GM23338 (cell line): ENCODE measurements at regions not wholly inside any gene's neighbourhood (a gene's known extent, or its start where the extent isn't known, plus 50 kb on each side); places are given as distances from the start of the nearest gene placed in this dataset.

ENCODE experiments used
- ATAC-seq: fragments of 200-7000 bp; cut with Tn5 transposase; 3 replicates; pipeline ENCODE4 v1.9.1; 2020
- DNase-seq: peaks from one replicate; pipeline ENCODE4 v3.0.0-alpha.2; 2015; ENCODE audit warnings: low spot score
- H2AFZ ChIP-seq: fragments of 200-600 bp; sonication (generic); 2 replicates; pipeline ENCODE4 v1.8.0; 2016; ENCODE audit warnings: antibody characterized with exemption, mild to moderate bottlenecking, moderate library complexity
- H3F3A ChIP-seq: fragments of 200-600 bp; sonication (generic); replicated peaks from 2 replicates; pipeline ENCODE4 v1.8.0; 2017; ENCODE audit warnings: antibody characterized with exemption, mixed run types, low read depth
- H3K27ac ChIP-seq: fragments of 200-600 bp; sonication (generic); 2 replicates; pipeline ENCODE4 v1.6.1; 2016; ENCODE audit warnings: low read depth
- H3K27me3 ChIP-seq: fragments of 200-600 bp; sonication (generic); 2 replicates; pipeline ENCODE4 v1.8.0; 2016; ENCODE audit warnings: mild to moderate bottlenecking, mixed run types, moderate library complexity; ENCODE audit not compliant: insufficient read depth
- H3K36me3 ChIP-seq: fragments of 200-600 bp; sonication (generic); 2 replicates; pipeline ENCODE4 v1.8.0; 2016; ENCODE audit warnings: mild to moderate bottlenecking; ENCODE audit not compliant: insufficient read depth
- H3K4me1 ChIP-seq: fragments of 200-600 bp; sonication (generic); 2 replicates; pipeline ENCODE4 v1.8.0; 2016; ENCODE audit warnings: mild to moderate bottlenecking, moderate library complexity; ENCODE audit not compliant: insufficient read depth
- H3K4me2 ChIP-seq: fragments of 200-600 bp; sonication (generic); 2 replicates; pipeline ENCODE4 v1.7.1; 2017; ENCODE audit warnings: mixed run types
- H3K4me3 ChIP-seq: fragments of 200-600 bp; sonication (generic); 2 replicates; pipeline ENCODE4 v1.6.1; 2016; ENCODE audit warnings: mixed run types
- H3K79me2 ChIP-seq: fragments of 200-600 bp; sonication (generic); replicated peaks from 2 replicates; pipeline ENCODE4 v1.8.0; 2017; ENCODE audit warnings: mild to moderate bottlenecking; ENCODE audit not compliant: insufficient read depth
- H3K9me2 ChIP-seq: fragments of 200-600 bp; sonication (generic); 2 replicates; pipeline ENCODE4 v1.8.0; 2017; ENCODE audit not compliant: insufficient read depth
- H4K20me1 ChIP-seq: fragments of 200-600 bp; sonication (generic); replicated peaks from 2 replicates; pipeline ENCODE4 v1.8.0; 2017; ENCODE audit warnings: mild to moderate bottlenecking; ENCODE audit not compliant: insufficient read depth
- H3K27ac Mint-ChIP-seq: 2 replicates; pipeline ENCODE4 v1.8.0; 2020; ENCODE audit warnings: inconsistent platforms, mild to moderate bottlenecking, moderate library complexity, mixed read lengths
- H3K27me3 Mint-ChIP-seq: 3 replicates; pipeline ENCODE4 v1.8.0; 2022; ENCODE audit warnings: low read depth, mild to moderate bottlenecking, moderate library complexity, mixed read lengths, inconsistent platforms; ENCODE audit not compliant: insufficient read depth, poor library complexity
- H3K36me3 Mint-ChIP-seq: 3 replicates; pipeline ENCODE4 v1.8.0; 2021; ENCODE audit warnings: low read depth, mild to moderate bottlenecking, inconsistent platforms, moderate library complexity, mixed read lengths
- H3K4me1 Mint-ChIP-seq: 3 replicates; pipeline ENCODE4 v1.8.0; 2020; ENCODE audit warnings: mild to moderate bottlenecking, inconsistent platforms, mixed read lengths
- H3K4me3 Mint-ChIP-seq: 3 replicates; pipeline ENCODE4 v1.8.0; 2021; ENCODE audit warnings: moderate library complexity, mild to moderate bottlenecking, inconsistent platforms, mixed read lengths
- H3K9me3 Mint-ChIP-seq: 3 replicates; pipeline ENCODE4 v1.8.0; 2020; ENCODE audit warnings: moderate library complexity, mild to moderate bottlenecking, inconsistent platforms, mixed read lengths
- CREB1 ChIP-seq: fragments of 250-450 bp; sonication (Bioruptor Pico); IDR thresholded peaks from 2 replicates; pipeline ENCODE4 v1.5.0; 2020; ENCODE audit warnings: low read depth, mild to moderate bottlenecking, moderate library complexity
- EZH2phosphoT487 ChIP-seq: fragments of 200-600 bp; sonication (generic); IDR thresholded peaks from one replicate; pipeline ENCODE4 v1.8.1; 2018; ENCODE audit warnings: antibody characterized with exemption; ENCODE audit not compliant: unreplicated experiment
- JUNB ChIP-seq: IDR thresholded peaks from one replicate; pipeline ENCODE4 v1.6.1; 2016; ENCODE audit warnings: antibody characterized with exemption; ENCODE audit not compliant: unreplicated experiment
- NANOG ChIP-seq: IDR thresholded peaks from 2 replicates; pipeline ENCODE4 v1.6.1; 2016; ENCODE audit warnings: antibody characterized with exemption, borderline replicate concordance
- POLR2AphosphoS5 ChIP-seq: IDR thresholded peaks from 2 replicates; pipeline ENCODE4 v1.6.1; 2016; ENCODE audit warnings: antibody characterized with exemption, low read depth
- REST ChIP-seq: IDR thresholded peaks from one replicate; pipeline ENCODE4 v1.6.1; 2018; ENCODE audit warnings: antibody characterized with exemption; ENCODE audit not compliant: unreplicated experiment
- STAT1 ChIP-seq: IDR thresholded peaks from one replicate; pipeline ENCODE4 v1.6.1; 2016; ENCODE audit warnings: antibody characterized with exemption; ENCODE audit not compliant: unreplicated experiment
- ZNF114 ChIP-seq: fragments of 250-450 bp; sonication (Bioruptor Pico); IDR thresholded peaks from 2 replicates; pipeline ENCODE4 v1.5.0; 2020; ENCODE audit warnings: mild to moderate bottlenecking, moderate library complexity
- ZNF331 ChIP-seq: fragments of 250-450 bp; sonication (Bioruptor Pico); IDR thresholded peaks from 2 replicates; pipeline ENCODE4 v1.5.0; 2020; ENCODE audit warnings: low read depth, mild to moderate bottlenecking, moderate library complexity
- TF ChIP-seq, protein P1 (sequence below), 2 experiments: fragments of 200-600 bp in 1 of 2; sonication (generic) in 1 of 2; conservative IDR thresholded peaks; 2 replicates each; pipeline versions ENCODE4 v1.5.1 to v1.6.1; 2016 to 2017; ENCODE audit warnings: antibody characterized with exemption in 2 of 2, low read depth in 2 of 2, mild to moderate bottlenecking in 2 of 2, moderate library complexity in 1 of 2

DNA sequence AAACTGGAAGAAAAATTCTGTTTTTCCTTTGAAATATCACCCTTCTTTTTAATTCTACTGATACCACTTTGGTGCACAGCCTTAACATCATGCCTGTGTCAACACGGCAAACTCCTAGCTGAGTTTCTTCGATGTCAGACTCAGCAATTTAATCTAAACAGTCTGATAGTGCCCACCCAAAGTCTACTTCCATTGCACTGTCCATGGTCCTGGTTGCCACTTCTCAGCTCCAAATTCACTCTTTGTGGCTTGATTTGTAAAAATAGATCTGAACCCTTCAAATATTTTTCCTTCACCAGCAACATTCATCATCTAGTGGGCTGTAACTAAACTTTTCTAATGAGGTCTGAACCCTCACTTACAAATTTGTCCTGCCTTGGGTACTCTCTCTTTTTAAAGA is 107.8 kb downstream of the NUDT12 start:
- no peak for TF ChIP-seq ZNF114 (CRISPR knock-in tag)
- no peak for TF ChIP-seq STAT1
- TF ChIP-seq CREB1 (CRISPR knock-in tag) = no peak
- TF ChIP-seq ZNF331 (CRISPR knock-in tag) = no peak
- TF ChIP-seq REST = peak; percentile 68
- no peak for TF ChIP-seq EZH2phosphoT487
- TF ChIP-seq, protein P1, sequence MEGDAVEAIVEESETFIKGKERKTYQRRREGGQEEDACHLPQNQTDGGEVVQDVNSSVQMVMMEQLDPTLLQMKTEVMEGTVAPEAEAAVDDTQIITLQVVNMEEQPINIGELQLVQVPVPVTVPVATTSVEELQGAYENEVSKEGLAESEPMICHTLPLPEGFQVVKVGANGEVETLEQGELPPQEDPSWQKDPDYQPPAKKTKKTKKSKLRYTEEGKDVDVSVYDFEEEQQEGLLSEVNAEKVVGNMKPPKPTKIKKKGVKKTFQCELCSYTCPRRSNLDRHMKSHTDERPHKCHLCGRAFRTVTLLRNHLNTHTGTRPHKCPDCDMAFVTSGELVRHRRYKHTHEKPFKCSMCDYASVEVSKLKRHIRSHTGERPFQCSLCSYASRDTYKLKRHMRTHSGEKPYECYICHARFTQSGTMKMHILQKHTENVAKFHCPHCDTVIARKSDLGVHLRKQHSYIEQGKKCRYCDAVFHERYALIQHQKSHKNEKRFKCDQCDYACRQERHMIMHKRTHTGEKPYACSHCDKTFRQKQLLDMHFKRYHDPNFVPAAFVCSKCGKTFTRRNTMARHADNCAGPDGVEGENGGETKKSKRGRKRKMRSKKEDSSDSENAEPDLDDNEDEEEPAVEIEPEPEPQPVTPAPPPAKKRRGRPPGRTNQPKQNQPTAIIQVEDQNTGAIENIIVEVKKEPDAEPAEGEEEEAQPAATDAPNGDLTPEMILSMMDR (conservative IDR thresholded peaks at IDR 0.05; ENCODE audit: low read depth in 2 of 2) = no peak
- TF ChIP-seq NANOG = no peak
- Histone ChIP-seq H4K20me1 (no peaks in the 10 kb centered on the region), H3K27me3 (no peaks in the 10 kb centered on the region), H3F3A (no peaks in the 10 kb centered on the region), H3K27ac (no peak overlapping the region), H3K4me2 (no peak overlapping the region), H3K4me1 (peaks cover 8% of the 10 kb centered on the region; the same call in 1 of the 2 replicates), H2AFZ (no peak overlapping the region), H3K4me3 (no peak overlapping the region), H3K79me2 (no peaks in the 10 kb centered on the region), H3K36me3 (no peaks in the 10 kb centered on the region), H3K9me2 (no peaks in the 10 kb centered on the region)
- H3K36me3 Mint-ChIP-seq = no peaks in the 10 kb centered on the region
- no peak overlapping the region for H3K4me3 Mint-ChIP-seq
- peaks cover 8% of the 10 kb centered on the region; the same call in 2 of the 3 replicates for H3K4me1 Mint-ChIP-seq
- DNase-seq (no peak), ATAC-seq (no peak)
- H3K9me3 Mint-ChIP-seq = no peaks in the 10 kb centered on the region
- no peak overlapping the region for H3K27ac Mint-ChIP-seq
- no peaks in the 10 kb centered on the region for H3K27me3 Mint-ChIP-seq

GRCh38 chr5:103452666-103453065 is 109.9 kb downstream of the NUDT12 start:
- H3K36me3 ChIP-seq = no peaks in the 10 kb centered on the region
- no peaks in the 10 kb centered on the region for H3K9me2 ChIP-seq
- H3K4me2 ChIP-seq = no peak overlapping the region
- Mint-ChIP-seq H3K36me3 (no peaks in the 10 kb centered on the region), H3K27ac (no peak overlapping the region), H3K4me1 (peaks cover 8% of the 10 kb centered on the region; the same call in 2 of the 3 replicates), H3K27me3 (no peaks in the 10 kb centered on the region), H3K4me3 (no peak overlapping the region), H3K9me3 (no peaks in the 10 kb centered on the region)
- peaks cover 8% of the 10 kb centered on the region; the same call in 1 of the 2 replicates for H3K4me1 ChIP-seq
- no peak for ATAC-seq
- H4K20me1 ChIP-seq = no peaks in the 10 kb centered on the region
- no peaks in the 10 kb centered on the region for H3F3A ChIP-seq
- H3K4me3 ChIP-seq = no peak overlapping the region
- no peaks in the 10 kb centered on the region for H3K79me2 ChIP-seq
- no peak overlapping the region for H3K27ac ChIP-seq
- H2AFZ ChIP-seq = no peak overlapping the region
- TF ChIP-seq ZNF114 (CRISPR knock-in tag) = no peak
- TF ChIP-seq STAT1 = no peak
- no peak for TF ChIP-seq CREB1 (CRISPR knock-in tag)
- no peak for TF ChIP-seq JUNB
- no peak for TF ChIP-seq EZH2phosphoT487
- TF ChIP-seq POLR2AphosphoS5 = no peak
- TF ChIP-seq, protein P1 (conservative IDR thresholded peaks at IDR 0.05; ENCODE audit: low read depth in 2 of 2) = no peak
- TF ChIP-seq ZNF331 (CRISPR knock-in tag) = no peak
- DNase-seq = no peak
- no peaks in the 10 kb centered on the region for H3K27me3 ChIP-seq
